NCI-H748 treated with DMSO at 0.1 percent for 48 hours (cell line): ENCODE measurements at regions not wholly inside any gene's neighbourhood (a gene's known extent, or its start where the extent isn't known, plus 50 kb on each side); places are given as distances from the start of the nearest gene placed in this dataset.

ENCODE experiments used
- DNase-seq: peaks from one replicate; lab custom pipeline; 2025; lab: John Stamatoyannopoulos, UW

DNA sequence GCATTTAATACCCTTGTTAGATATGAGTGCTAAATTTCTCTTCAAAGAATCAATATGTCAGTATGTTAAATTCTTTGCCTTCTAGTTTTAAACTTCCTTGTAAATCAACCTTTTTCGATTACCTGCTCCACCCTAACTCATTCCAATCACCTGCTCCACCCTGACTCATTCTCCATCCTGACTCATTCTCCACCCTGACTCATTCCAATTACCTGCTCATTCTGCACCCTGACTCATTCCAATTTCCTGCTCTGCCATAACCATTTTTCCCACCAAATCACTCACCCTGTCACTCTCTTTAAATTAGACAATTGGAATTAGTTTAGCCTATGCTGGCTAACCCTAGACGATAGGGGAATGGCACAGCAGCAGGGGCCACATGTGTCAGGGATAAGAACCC, 519.5 kb upstream of the LRRC4C start:
- DNase-seq: no peak

DNA sequence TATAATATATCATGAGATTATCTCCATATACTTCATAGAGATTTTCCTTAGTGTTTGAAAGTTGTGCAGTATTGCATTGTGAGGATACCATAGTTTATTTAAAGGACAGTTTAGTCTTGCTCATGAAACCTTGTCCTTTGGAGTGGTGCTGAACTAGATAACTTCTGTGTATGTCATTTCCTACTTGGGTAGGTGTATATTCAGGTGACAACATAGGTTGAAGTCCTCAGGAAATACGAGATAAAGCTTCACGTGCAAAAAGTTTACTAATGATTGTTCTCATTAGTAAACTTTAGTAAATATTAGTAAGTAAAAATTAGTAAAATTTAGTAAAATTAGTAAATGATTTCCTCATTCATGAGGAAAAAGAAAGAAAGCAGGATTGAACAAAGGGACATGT, 521.3 kb upstream of the LRRC4C start:
- no peak for DNase-seq

DNA sequence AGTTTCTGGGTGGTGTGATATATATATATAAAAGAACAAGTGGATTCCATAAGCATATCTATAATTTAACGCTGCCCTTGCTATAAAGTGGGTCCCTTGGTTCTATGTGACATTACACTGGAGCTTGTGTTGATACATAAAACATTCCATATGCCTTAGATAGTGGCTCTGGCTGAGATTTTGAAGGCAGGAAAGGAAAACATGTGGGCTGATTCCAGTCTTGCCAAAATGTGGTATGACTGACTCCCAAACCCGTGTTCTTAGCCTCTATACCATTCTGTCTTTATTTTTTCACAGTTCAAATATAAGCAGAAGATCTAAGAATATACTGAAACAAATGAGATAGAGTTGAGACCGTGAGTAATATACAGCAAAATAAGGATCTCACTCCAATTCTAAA, 522.8 kb upstream of the LRRC4C start:
- no peak for DNase-seq

DNA sequence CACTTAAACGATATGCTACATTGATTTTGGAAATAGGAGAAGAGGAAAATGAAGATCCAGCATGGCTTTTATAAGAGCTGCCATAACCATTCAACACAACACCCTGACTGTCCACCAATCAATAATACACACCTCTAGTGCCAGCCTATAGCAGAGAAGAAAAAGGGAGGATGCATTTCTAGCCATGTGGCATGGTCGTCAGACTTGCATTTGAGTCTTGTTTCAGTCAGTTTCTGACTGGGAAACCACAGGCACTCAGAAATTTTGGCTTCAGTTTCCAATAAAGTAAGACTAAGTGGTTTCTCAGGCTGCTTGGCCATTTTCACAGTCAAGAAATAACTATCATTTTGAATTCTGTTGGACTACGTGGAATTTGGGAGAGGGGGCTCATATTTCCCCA, 523.5 kb upstream of the LRRC4C start:
- no peak for DNase-seq

DNA sequence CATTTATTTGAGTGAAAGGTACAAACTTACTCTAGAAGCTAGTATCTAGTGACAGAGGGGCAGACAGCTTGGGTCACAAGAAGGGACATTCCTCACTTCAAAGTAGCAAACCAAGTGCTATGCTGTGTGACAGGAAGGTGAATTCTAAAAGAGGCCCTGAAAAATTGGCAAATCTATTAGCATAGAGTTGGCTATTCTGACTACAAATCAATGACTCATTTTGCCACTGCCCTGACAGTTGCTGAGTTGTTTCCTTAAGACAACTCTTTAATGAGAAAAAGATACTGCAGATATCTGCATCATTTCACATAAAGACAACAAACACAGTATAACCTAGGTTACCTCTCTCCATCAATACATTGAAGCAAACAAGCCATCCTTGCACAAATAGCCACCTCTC, 524.0 kb upstream of the LRRC4C start:
- DNase-seq: no peak

DNA sequence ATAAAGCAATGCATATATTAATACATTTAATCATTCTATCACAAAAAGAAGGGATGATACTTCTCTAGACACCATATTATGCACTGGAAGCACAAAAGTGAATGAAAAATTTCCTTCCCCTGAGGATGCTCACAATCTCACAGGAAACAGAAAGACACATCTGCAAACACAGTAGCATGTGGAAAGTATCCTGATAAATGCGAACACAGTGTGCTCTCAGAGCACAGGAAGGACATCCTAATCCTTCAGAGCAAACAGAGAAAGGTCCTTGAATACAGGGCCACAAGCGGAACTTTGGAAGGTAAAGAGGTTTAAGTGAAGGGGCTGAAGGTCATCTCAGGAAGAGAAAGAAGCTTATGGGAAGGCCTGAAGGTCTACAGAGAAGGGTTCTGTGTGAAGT, 524.6 kb upstream of the LRRC4C start:
- no peak for DNase-seq

DNA sequence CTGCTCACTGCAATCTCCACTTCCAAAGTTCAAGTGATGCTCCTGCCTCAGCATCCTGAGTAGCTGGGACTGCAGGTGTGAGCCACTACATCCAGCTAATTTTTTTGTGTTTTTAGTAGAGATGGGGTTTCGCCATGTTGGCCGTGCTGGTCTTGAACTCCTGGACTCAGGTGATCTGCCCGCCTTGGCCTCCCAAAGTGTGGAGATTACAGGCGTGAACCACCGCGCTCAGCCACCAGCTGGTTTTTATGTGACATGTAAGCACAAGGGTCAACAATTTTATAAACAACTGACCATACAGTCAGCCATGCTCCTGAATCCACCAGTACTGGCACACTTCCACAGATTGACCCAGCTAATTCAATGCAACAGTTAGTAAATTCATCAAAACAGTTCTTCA, 526.3 kb upstream of the LRRC4C start:
- DNase-seq: no peak

DNA sequence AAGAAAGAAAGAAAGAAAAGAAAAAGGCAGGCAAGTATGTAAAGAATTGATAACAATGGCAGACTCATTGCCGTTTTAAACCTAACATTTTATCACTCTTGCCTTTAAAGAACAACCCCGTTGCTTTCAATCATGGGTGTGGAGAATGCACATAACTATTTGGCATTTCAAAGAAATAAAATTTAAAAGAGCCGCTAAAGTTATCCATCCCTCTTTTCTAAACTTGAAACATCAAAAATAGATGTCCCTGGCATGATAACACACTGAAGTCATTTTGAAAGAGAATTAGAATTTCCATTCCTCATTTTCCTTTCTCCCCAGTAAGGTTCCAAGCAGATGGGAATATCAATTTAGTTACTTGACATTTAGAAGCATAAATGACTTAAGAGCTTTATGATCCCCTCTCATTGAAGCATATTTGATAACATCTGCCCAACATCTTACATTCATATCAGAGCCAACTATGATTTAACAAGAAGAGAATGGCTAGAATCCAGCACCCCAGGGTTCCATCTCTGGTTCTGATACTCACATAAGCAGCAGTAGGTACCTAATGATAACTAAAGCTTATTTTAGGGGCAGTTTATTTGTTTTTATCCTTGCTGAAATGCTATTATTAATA, 529.6 kb upstream of the LRRC4C start:
- DNase-seq: no peak

DNA sequence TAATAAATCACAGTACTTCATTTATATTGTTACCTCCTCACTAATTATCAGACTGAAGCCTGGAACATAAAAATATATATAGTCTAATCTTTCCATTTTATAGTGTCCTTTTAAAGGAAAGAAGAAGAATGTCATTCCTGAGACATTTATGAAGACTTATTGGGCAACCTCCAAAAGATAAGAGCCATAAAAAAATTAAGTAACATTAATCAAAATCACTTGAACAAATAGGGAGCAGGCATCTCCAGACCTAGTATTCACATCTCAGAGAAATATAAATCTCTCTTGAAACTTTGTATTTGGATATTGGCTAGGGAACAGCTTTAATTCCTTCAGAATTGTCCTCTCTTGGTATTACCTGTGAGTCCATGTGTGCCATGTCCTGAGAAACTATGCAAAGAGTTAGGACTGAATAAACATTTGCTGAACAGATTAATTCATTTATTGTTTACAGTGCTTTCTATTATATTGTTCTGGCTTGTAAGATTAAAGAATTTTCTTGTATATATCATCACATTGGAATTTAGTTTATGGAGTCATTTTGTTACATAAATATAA, 530.5 kb upstream of the LRRC4C start:
- no peak for DNase-seq

DNA sequence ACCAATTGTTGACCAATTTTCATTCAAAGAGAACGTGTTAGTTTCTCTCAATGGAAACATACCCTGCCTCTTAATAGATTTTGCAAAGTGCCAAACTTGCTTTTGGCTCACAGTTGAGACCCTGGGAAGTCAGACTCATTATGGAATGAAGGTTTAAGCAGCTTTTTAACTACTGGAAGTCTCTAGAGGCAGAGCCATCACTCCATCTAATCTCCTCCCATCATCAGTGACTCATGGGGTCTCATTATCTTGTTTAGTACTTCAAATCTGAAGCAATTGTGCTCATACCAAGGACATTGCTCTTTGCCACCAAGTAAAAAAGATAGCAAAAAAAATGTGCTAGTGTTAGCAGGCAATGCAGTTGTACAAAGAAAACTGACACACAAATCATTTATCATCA, 537.1 kb upstream of the LRRC4C start:
- no peak for DNase-seq

DNA sequence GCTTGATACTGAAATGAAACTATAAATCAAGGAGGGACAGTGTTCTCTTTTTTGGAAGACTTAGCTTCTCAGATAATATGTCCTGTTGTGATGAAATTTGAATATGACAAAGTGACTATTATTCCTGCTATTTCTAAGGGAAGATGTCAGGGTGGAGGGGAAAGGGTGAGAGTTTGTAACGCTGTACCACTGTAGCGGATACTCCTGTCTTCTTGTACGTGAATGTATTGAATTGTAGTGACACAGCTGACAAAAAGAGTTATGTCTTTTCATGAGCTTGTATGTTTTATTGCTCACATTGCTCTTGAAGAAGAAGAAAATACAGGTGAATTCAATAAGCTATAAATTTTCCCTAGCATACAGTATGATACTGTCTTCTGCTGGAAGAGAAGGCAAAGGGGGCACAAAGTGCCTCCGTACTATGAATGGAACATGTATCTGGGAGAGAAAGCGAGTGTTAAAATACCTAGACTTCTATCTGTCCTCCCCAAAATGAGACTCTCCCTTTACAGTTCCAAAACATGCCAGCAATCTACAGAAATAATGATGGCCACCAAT, 538.5 kb upstream of the LRRC4C start:
- DNase-seq: no peak

DNA sequence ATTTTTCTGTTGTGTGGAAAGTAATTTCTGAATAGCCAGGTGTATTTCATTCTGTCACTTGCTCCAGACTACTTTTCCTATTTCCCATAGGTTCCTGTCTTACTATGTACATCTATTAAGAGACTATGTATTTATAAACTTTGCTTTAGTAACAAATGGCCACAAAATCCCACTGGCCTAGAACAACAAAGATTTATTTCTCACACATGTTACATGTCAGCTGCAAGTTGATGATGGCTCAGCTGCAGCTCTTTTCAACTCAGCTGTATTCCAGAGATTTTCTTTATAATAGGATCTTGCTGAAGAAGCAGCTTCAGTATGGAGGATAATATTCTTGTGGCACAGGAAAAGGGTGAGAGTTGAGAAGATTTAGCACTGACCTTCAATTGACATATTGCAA, 539.6 kb upstream of the LRRC4C start:
- no peak for DNase-seq

DNA sequence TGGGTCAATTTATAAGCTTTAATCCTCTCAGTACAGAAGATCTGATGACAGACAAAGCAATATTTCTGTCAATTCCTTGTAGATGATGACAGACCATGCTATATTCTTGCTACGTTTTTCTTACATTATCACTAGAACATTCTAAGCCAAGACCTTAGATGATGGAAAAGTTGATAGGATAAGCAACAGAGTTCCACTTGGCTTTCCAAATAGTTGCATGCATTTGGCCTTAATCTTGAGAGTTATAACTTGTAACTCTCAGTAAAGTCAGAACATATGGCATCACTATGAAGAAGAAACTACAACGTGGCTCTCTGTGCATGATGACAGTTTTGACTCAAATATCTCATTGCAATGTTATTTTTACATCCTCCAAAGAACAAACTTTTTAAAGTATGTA, 544.3 kb upstream of the LRRC4C start:
- no peak for DNase-seq

DNA sequence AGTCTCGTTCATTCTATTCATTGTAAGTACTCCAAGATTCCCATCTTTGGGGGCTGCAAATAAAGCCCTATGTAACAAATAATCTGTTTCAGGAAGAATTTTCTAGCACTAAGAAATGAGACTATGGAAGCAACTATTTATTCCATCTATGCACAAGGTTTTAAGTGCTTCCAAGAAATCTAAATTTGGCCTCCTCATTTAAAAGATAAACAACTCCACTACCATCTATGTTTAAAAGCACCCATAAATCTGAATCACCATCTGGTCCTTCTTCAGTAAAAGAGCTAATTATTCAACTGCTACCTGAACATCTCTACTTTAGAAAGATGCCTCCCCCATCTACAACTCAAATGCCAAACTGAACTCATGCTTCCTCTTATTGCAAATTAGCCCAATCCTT, 547.3 kb upstream of the LRRC4C start:
- no peak for DNase-seq

DNA sequence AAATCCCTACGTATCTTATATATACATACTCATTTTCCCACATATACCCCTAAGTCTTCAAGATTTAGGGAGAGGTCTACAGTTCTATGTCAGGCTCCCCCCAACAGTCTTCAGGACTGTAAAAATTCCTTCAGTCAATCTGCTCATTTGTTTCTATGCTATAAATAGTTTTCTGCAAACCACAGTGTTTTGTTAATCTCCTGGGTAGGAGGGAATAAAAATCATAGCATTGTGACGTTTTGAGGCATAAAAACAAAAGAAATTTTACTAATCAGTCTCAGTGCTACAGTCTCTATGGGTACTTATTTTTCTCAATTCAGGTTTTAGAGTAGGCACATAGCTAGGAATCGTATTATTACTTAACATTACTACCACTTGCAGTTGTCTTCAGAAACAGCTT, 552.8 kb upstream of the LRRC4C start:
- DNase-seq: no peak

DNA sequence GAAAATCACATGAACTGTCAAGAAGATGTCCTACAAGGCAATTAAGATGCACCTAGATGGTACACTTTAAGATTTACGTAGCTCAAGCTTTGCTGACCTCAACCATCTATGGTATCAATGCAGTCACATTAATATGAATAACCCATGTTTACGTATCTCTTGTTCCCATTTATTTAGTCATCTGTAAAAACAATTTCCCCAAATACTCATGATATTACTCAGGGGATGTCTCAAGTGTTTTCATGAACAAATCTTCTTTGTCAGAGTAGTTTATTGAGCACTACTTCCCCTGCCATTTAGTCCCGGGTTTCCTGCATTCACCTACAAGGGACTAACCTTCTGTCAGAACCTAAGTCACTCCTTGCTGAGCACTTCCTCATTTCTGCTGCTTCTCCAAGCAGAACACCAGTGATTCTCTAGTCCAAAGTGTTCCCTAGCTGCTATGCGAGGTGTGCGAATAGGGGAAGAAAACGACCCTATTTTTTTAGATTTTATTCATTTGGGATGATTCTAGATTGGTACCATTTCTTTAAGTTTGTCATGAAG, 554.3 kb upstream of the LRRC4C start:
- DNase-seq: no peak

DNA sequence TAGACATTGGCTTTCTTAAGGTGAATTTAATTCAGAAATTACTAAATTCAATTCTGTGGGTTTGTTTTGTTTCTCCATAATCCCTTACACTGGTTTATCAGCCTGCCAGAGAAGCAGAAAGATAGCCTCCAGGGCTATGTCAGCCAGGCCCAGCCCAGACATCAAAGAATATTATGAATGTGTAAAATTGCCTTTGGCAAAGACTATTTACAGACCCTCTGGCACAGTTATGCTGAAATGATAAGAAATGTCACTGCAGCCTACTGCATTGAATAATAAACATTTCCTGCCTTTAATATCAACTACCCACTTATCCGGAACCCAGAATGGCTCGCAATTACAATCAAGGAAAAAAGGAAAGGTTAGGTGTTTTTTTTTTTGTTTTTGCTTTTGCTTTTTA, 562.5 kb upstream of the LRRC4C start:
- no peak for DNase-seq

DNA sequence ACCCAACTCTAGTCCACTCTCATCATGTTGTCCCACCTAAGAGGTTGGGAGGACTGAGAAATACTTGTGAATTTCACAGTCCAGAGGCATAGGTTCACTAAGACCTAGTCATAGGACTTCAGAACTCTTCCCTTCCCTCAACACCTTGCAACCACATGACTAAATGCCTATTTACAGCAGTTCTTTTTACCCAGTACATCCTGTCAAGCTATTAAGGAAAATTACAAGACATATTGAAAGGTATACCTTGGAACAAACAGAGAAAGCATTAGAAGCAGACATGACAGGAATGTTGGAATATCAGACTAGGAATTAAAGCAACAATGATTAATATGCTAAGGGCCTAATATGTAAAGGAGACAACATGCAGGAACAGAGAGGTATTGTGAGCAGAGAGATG, 563.8 kb upstream of the LRRC4C start:
- no peak for DNase-seq

DNA sequence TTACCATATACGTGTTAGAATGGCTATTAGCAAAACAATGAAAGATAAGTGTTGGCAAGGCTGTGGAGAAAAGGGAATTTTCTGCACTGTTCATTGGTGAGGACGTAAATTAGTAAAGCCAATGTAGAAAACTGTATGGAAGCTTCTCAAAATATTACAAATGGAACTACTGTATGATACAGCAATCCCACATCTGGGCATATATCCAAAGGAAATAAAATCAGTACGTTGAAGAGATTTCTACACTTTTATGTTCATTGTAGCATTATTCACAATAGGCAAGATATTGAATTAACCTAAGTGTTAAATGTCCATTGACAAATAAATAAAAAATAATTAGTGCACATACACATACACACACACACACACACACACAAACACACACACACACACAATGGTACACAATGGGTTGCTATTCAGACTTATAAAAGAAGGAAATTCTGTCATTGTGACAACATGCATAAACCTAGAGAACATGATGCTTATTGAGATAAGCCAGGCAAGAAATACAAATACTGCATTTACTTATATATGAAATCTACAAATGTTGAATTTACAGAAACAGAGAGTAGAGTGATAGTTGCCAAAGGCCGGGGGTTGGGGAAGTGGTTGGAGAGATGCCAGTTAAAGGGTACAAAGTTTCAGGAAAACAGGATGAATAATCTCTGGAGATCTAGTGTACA, 565.8 kb upstream of the LRRC4C start:
- no peak for DNase-seq

DNA sequence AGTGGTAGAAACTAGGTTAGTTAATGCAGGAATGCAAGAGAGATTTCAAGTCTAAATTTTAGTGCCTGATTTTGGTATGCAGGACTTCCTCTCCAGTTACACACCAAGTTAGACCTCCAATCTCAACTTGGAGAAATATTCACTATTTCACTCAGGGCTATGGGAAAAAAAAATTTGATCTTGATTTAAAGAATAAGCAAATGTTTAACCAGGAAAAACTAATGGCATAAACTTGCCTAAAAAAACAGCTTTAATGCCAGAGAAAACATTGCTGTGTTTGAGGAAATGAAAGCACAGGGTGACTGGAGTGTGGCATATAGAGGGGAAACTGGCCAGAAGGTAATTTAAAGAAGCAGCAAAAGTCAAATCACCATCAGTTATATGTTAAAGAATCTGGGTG, 575.4 kb upstream of the LRRC4C start:
- no peak for DNase-seq

DNA sequence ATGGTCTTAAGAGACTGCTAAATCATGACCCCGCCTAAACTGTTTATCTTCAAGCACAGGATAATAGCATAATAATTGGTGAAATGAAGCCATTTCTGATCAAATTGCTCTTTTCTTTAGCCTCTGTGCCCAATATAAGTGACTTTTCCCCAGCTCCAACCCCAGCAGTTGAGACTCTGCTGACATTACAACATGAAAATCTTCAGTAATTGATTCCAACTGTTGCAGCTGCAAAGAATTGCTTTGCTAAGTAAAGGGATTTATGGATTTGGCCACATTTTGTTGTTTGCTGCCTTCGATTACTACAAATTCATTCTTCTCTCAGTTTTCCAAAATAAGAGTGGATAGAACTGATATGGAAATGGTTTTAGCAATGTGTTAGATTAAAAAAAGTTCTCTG, 576.7 kb upstream of the LRRC4C start:
- DNase-seq: no peak

DNA sequence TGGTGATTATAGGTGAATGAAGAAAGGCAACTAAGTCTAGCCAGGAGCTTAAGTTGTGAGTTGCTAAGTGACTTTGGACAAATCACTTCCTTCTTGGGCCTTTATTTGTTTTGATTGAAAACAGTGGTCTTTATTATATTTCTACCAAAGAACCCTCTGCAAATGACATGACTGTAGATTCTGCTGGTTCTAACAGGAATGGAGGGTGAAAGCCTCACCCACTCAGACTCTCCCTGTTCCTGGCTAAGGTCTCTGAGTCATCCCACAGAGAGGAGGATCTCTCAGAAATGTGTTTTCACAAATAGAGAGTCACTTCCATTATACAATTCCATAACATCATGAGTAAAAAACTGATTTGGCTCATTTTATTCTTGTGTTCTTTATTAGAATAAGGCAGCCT, 583.9 kb upstream of the LRRC4C start:
- no peak for DNase-seq
